HG02870 (cell line): ENCODE measurements at regions not wholly inside any gene's neighbourhood (a gene's known extent, or its start where the extent isn't known, plus 50 kb on each side); places are given as distances from the start of the nearest gene placed in this dataset.
"Not testable (repeated sequence)": the region's sequence is repeated elsewhere in the genome, so short reads cannot be mapped to it uniquely, and the experiment has no call there.

Source experiments
- ATAC-seq: cut with Tn5 transposase; IDR thresholded peaks from one replicate; pipeline ENCODE4 v1.9.1; 2021; ENCODE audit warnings: mild to moderate bottlenecking, moderate library complexity; ENCODE audit not compliant: unreplicated experiment

GRCh38 chrX:138264095-138264494 is 447.4 kb downstream of the FGF13 start:
- not testable (repeated sequence) for ATAC-seq

- ATAC-seq, result no peak
These were observed 440.6 kb downstream of the FGF13 start for GRCh38 chrX:138270931-138271330.

- ATAC-seq, result not testable (repeated sequence)
These were observed 428.8 kb downstream of the FGF13 start for GRCh38 chrX:138282598-138283150.

GRCh38 chrX:138287205-138287877 is 424.2 kb downstream of the FGF13 start:
- no peak for ATAC-seq

- no peak for ATAC-seq
These were observed 416.6 kb downstream of the FGF13 start for GRCh38 chrX:138294951-138295350.

GRCh38 chrX:138298268-138298667 is 413.2 kb downstream of the FGF13 start:
- no peak for ATAC-seq

GRCh38 chrX:138345801-138346200 is 365.7 kb downstream of the FGF13 start:
- no peak for ATAC-seq

GRCh38 chrX:138349351-138349750 is 362.2 kb downstream of the FGF13 start:
- no peak for ATAC-seq

- ATAC-seq, result no peak
These were observed 332.6 kb downstream of the FGF13 start for GRCh38 chrX:138378876-138379275.

GRCh38 chrX:138408101-138408500 is 303.4 kb downstream of the FGF13 start:
- ATAC-seq, result no peak

- no peak for ATAC-seq
These were observed 300.5 kb downstream of the FGF13 start for GRCh38 chrX:138411048-138411447.
